Effector memory CD4-positive, alpha-beta T cell (primary cell): ENCODE measurements at regions not wholly inside any gene's neighbourhood (a gene's known extent, or its start where the extent isn't known, plus 50 kb on each side); places are given as distances from the start of the nearest gene placed in this dataset.

Source experiments
- DNase-seq, 3 donors: peaks; one replicate each; pipeline ENCODE4 v3.0.0-alpha.2; 2020
- H3K27ac ChIP-seq: 2 replicates; pipeline ENCODE4 v1.7.0; 2013; ENCODE audit warnings: mild to moderate bottlenecking, low read length, moderate library complexity; ENCODE audit not compliant: insufficient read depth, poor library complexity, severe bottlenecking
- H3K27me3 ChIP-seq: replicated peaks from 2 replicates; pipeline ENCODE4 v1.7.0; 2013; ENCODE audit warnings: mild to moderate bottlenecking, low read length; ENCODE audit not compliant: insufficient read depth, control insufficient read depth, poor library complexity, severe bottlenecking
- H3K36me3 ChIP-seq: 2 replicates; pipeline ENCODE4 v1.7.0; 2013; ENCODE audit warnings: mild to moderate bottlenecking, low read length, moderate library complexity; ENCODE audit not compliant: control insufficient read depth, insufficient read depth
- H3K4me1 ChIP-seq: 2 replicates; pipeline ENCODE4 v1.7.0; 2013; ENCODE audit warnings: low read length, mild to moderate bottlenecking; ENCODE audit not compliant: control insufficient read depth, insufficient read depth, poor library complexity, severe bottlenecking
- H3K4me3 ChIP-seq: 2 replicates; pipeline ENCODE4 v1.7.0; 2013; ENCODE audit warnings: low read length, low read depth, mild to moderate bottlenecking; ENCODE audit not compliant: insufficient read depth, poor library complexity, severe bottlenecking
- H3K9me3 ChIP-seq: 2 replicates; pipeline ENCODE4 v1.7.0; 2013; ENCODE audit warnings: mild to moderate bottlenecking, low read length, moderate library complexity; ENCODE audit not compliant: control insufficient read depth

DNA sequence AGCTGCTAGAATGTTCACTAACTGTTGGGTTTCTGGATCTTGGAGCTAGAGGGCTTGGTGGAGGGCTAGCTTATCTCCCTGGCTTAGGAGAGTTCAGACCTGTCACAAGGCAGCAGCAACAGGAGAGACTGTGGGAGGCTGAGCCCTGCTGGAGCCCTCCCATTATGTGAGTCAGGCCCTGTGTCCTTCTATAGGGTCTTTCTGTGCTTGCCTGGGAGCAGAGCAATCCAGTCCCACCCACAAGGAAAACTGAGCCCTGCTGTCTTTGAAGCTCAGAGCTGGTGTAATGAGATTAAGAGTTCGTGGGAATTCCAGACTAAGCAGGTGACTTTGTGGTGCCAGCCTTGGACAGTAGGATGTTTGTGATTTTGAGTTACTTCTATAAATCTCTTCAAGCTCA lies 249.0 kb downstream of the TTC32 start:
- H3K27me3 ChIP-seq: no peaks in the 10 kb centered on the region
- no peaks in the 10 kb centered on the region for H3K9me3 ChIP-seq
- H3K4me3 ChIP-seq: no peak overlapping the region
- H3K27ac ChIP-seq: no peak overlapping the region
- H3K4me1 ChIP-seq: no peaks in the 10 kb centered on the region
- H3K36me3 ChIP-seq: no peaks in the 10 kb centered on the region
- no peak for DNase-seq

DNA sequence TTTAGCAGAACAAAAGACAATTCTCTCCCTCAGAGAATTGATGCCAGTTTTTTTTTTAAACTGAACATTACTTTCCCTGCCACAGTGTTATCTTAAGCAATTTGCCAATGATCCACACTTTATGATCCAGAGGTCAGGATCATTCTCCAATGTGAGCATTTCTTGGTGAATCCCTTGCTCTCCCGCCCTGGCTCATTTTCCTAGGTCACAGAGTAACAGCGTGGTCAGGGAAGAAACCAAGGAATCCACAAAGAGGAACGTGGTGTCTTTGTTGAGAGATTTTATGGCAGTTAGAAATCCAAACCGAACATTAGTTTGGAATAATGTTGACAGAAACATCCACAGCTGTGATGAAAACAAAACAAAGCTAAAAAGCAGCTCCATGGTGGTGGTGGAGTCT lies 250.3 kb downstream of the TTC32 start:
- Histone ChIP-seq H3K9me3 (no peaks in the 10 kb centered on the region), H3K36me3 (no peaks in the 10 kb centered on the region), H3K4me1 (no peaks in the 10 kb centered on the region), H3K4me3 (no peak overlapping the region), H3K27me3 (no peaks in the 10 kb centered on the region), H3K27ac (no peak overlapping the region)
- DNase-seq: no peak

DNA sequence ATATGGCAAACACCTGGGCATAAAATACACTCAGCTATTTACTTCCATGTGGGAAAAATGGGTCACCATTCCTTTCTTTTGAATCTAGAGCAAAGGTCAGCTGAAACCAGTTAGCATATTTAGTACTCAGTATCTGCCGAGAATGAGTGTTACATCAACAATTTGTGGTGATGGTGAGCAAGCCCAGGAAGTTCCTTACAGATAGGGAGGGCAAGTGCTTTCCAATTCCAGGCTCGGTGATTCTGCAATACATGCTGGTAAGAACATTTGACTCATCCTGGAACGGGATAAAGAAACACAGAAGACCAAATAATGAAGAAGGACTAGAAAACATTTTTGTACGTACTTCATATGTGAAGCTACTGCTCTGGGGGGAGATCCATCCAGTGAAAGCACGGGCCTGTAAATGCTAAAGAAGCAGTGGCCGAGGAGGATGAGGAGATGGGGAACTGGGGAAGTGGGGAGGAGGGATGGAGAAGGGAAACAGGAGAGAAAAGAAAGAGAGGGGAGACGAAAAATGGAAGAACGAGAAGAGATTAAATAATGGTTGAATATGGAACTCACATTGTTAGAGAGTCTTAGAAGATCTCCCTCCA lies 251.9 kb downstream of the TTC32 start:
- Histone ChIP-seq H3K4me3 (no peak overlapping the region), H3K27me3 (no peaks in the 10 kb centered on the region), H3K36me3 (no peaks in the 10 kb centered on the region), H3K27ac (no peak overlapping the region), H3K9me3 (no peaks in the 10 kb centered on the region), H3K4me1 (no peaks in the 10 kb centered on the region)
- no peak for DNase-seq

- no peak for DNase-seq
- Histone ChIP-seq H3K4me3 (no peak overlapping the region), H3K9me3 (no peaks in the 10 kb centered on the region), H3K36me3 (no peaks in the 10 kb centered on the region), H3K27ac (no peak overlapping the region), H3K27me3 (no peaks in the 10 kb centered on the region), H3K4me1 (no peaks in the 10 kb centered on the region)
These were observed 252.6 kb downstream of the TTC32 start for GRCh38 chr2:19649142-19649541.

- no peaks in the 10 kb centered on the region for H3K27me3 ChIP-seq
- no peak overlapping the region for H3K4me3 ChIP-seq
- no peak overlapping the region for H3K27ac ChIP-seq
- no peaks in the 10 kb centered on the region for H3K36me3 ChIP-seq
- no peaks in the 10 kb centered on the region for H3K4me1 ChIP-seq
- no peak for DNase-seq
- H3K9me3 ChIP-seq: no peaks in the 10 kb centered on the region
These were observed 253.2 kb downstream of the TTC32 start for GRCh38 chr2:19648583-19648982.

DNA sequence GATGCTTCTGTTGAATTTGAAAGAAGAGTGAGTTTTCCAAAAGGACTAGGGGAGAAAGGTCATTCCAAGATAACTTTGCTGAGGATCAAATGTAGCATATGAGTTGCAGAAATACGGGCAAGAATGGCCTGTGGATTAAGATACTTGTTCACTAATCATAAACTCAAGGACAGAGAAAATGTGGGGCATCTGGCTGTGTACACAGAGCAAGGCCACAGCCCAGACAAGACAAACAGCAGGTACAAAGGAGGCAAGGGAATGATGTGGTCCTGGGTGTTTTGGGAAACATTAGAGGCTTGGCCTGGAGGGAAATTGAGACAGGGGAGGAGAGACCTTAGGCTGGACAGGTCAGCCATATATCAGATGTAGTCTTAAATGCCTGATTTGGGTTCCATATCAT lies 254.8 kb downstream of the TTC32 start:
- Histone ChIP-seq H3K4me1 (no peaks in the 10 kb centered on the region), H3K9me3 (no peaks in the 10 kb centered on the region), H3K4me3 (no peak overlapping the region), H3K27ac (no peak overlapping the region), H3K36me3 (no peaks in the 10 kb centered on the region), H3K27me3 (no peaks in the 10 kb centered on the region)
- DNase-seq: no peak

GRCh38 chr2:19644763-19645162 lies 257.0 kb downstream of the TTC32 start:
- Histone ChIP-seq H3K36me3 (no peaks in the 10 kb centered on the region), H3K9me3 (no peaks in the 10 kb centered on the region), H3K4me1 (no peaks in the 10 kb centered on the region), H3K27me3 (no peaks in the 10 kb centered on the region), H3K4me3 (no peak overlapping the region), H3K27ac (no peak overlapping the region)
- DNase-seq: no peak

DNA sequence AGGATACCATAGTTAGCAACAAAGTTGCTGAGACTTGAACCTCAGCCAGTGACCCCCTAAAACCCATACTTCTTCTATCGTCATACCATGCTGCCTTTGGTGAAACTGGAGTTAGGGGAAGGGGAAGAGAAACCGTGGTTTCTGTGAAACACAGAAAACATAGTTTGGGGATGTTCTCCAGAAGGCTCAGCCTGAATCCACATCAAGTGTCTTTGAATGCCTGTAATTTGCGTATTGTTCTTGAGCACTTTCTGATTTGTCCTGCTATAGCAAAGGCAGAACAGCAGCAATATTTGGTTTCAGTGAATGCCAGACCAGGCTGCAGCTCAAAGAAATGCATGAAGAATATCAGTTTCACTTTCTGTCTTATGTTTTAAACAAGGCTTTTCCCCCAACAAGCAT lies 258.7 kb downstream of the TTC32 start:
- H3K27me3 ChIP-seq: no peaks in the 10 kb centered on the region
- no peak overlapping the region for H3K4me3 ChIP-seq
- no peaks in the 10 kb centered on the region for H3K36me3 ChIP-seq
- H3K4me1 ChIP-seq: no peaks in the 10 kb centered on the region
- DNase-seq: no peak
- H3K9me3 ChIP-seq: no peaks in the 10 kb centered on the region
- no peak overlapping the region for H3K27ac ChIP-seq

DNA sequence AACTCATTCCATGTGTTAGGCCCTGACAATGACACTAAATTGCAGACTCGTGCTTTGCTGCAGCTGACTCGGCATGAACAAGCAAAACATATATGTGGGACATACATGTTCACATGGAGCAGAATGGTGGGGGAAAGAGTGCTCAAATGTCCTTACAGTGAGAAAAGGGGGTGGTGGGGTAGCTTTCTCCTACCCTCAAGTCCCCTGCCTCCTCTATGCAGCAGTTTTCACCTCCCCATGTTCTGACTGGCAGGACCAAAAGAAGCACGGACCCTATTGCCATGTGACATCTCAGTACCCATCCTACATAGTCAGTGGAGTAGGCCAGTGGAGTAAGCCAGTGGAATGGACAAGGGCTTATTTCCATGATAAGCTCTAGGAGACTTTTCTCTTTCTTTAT lies 259.3 kb downstream of the TTC32 start:
- Histone ChIP-seq H3K27ac (no peak overlapping the region), H3K36me3 (no peaks in the 10 kb centered on the region), H3K27me3 (no peaks in the 10 kb centered on the region), H3K4me1 (no peaks in the 10 kb centered on the region), H3K9me3 (no peaks in the 10 kb centered on the region), H3K4me3 (no peak overlapping the region)
- no peak for DNase-seq

GRCh38 chr2:19635951-19636510 lies 265.8 kb downstream of the TTC32 start:
- Histone ChIP-seq H3K36me3 (no peaks in the 10 kb centered on the region), H3K4me1 (no peaks in the 10 kb centered on the region), H3K9me3 (no peaks in the 10 kb centered on the region), H3K4me3 (no peak overlapping the region), H3K27ac (no peak overlapping the region), H3K27me3 (no peaks in the 10 kb centered on the region)
- DNase-seq: no peak
